GM10248 (cell line): ENCODE measurements at regions not wholly inside any gene's neighbourhood (a gene's known extent, or its start where the extent isn't known, plus 50 kb on each side); places are given as distances from the start of the nearest gene placed in this dataset.

ENCODE experiments used
- CTCF ChIA-PET: fragments of 300-600 bp; sonication (Branson Sonifier 250); formaldehyde crosslinking; extraction: SDS; loops from one replicate; lab custom pipeline; 2021; ENCODE audit warnings: antibody characterized with exemption; lab: Yijun Ruan, JAX
- POLR2A ChIA-PET: fragments of 350-650 bp; sonication (Branson Sonifier 250); formaldehyde crosslinking; extraction: SDS; loops from one replicate; lab custom pipeline; 2020; ENCODE audit warnings: antibody characterized with exemption; lab: Yijun Ruan, JAX
- DNase-seq: peaks from one replicate; pipeline ENCODE4 v3.0.0; 2012; ENCODE audit errors: extremely low spot score
- CTCF ChIP-seq: IDR thresholded peaks from 2 replicates; pipeline ENCODE4 v1.5.1; 2012; ENCODE audit warnings: mild to moderate bottlenecking, low read depth; ENCODE audit errors: extremely low read depth, missing control alignments, control extremely low read depth

GRCh38 chrX:38878641-38879340, 77.5 kb downstream of the MID1IP1 start:
- DNase-seq = no peak
- POLR2A ChIA-PET = interaction anchor here (0.7 kb wide), 1 partner anchor 40 kb away, joined by 4 read pairs; no protein-coding TSS in a partner anchor
- CTCF ChIA-PET = interaction anchor here (0.7 to 5.2 kb wide), 10 partner anchors 10 to 96 kb away, joined by 3 to 24 read pairs (median 3); no protein-coding TSS in a partner anchor
- no peak for TF ChIP-seq CTCF

GRCh38 chrX:38879631-38880220, 78.5 kb downstream of the MID1IP1 start:
- ChIA-PET CTCF (interaction anchor here (0.6 to 5.2 kb wide), 12 partner anchors 11 to 272 kb away, joined by 3 to 24 read pairs (median 3); no protein-coding TSS in a partner anchor), POLR2A (interaction anchor here (0.8 kb wide), 1 partner anchor 76 kb away, joined by 3 read pairs; no protein-coding TSS in a partner anchor)
- peak; percentile 19 for DNase-seq
- TF ChIP-seq CTCF = no peak

DNA sequence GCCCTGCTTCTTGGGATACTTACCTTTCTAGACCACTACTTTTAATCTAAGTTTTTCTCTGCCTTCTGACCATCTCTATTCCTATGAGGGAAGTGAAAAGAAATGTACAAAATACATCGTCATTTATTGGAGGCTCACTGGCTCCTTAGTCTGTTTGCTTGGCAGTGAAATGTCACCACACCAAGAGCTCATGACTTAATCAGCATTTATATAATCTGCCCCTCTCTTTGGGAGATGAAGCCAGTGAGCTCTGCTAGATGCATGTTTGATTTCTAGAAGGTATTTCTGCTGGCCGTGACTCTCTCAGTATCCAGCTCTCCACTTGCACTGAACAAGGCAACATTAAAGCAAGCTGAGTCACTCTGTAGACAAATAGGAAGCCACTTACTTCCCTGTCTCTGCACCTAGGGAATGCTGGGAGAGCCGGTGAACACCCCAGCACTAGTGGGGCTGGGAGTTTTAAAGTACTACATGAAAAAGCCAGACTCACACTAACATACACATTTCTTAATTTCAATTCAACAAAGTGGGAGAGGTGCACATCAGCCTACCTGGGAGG, 79.1 kb downstream of the MID1IP1 start:
- TF ChIP-seq CTCF = no peak

DNA sequence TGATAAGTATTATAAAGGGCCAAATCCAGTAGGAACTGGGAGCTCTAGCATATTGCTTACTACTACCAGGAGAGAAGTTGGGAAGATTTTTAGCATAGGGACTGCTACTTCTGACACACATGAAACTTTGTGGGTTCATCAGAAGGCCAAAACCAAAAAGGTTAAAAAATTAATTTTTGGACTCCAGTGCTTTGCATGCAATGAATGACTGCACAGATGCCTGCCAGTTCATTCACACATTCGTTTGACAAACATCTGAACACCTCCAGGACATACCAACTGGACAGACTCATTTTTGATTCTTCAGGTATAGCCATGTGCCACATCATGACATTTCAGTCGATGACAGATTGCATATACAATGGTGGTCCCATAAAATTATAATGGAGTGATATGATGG, 79.8 kb downstream of the MID1IP1 start:
- CTCF ChIA-PET = interaction anchor here (1.5 to 5.2 kb wide), 3 partner anchors 10 to 271 kb away, joined by 4 to 24 read pairs (median 6); no protein-coding TSS in a partner anchor
- POLR2A ChIA-PET = interaction anchor here (1.1 kb wide), 1 partner anchor 77 kb away, joined by 3 read pairs; no protein-coding TSS in a partner anchor
- no peak for DNase-seq
- TF ChIP-seq CTCF = no peak

More for the DNA sequence above, 79.1 kb downstream of the MID1IP1 start:
- ChIA-PET CTCF (interaction anchor here (0.6 to 5.2 kb wide), 7 partner anchors 12 to 272 kb away, joined by 3 to 24 read pairs (median 3); no protein-coding TSS in a partner anchor), POLR2A (interaction anchor here (0.6 to 0.8 kb wide), 2 partner anchors 76 to 607 kb away, joined by 3 read pairs; no protein-coding TSS in a partner anchor)
- DNase-seq = no peak

DNA sequence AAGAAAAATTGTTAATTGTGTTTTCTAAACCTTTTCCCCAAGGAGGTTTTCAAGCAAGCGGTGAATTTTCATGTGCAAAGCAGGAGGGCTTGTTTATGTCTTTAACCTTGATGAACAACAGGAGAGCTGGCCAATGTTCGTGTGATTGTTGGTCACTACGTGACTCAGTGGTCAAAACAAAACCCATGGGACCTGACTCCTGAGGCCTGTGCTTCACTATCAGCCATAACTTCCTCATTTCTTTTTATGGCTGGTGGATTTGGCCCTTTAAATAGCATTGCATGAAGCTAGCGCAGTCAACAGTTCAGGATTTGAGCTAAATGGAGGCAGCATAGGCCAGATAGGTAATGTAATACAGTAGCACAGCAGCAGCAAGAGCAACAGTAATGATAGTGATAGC, 80.5 kb downstream of the MID1IP1 start:
- DNase-seq = no peak
- ChIA-PET POLR2A (interaction anchor here (1.1 kb wide), 1 partner anchor 78 kb away, joined by 3 read pairs; no protein-coding TSS in a partner anchor), CTCF (interaction anchor here (1.6 to 5.2 kb wide), 2 partner anchors 9 to 17 kb away, joined by 6 to 24 read pairs; no protein-coding TSS in a partner anchor)
- no peak for TF ChIP-seq CTCF
